ENCODE measurements at regions not wholly inside any gene's neighbourhood (a gene's known extent, or its start where the extent isn't known, plus 50 kb on each side); places are given as distances from the start of the nearest gene placed in this dataset.

- Histone ChIP-seq H3K36me3 (ENCODE audit: control insufficient read depth in 2 of 4, insufficient read depth in 4 of 4, low read length in 3 of 4) (no peaks in the 10 kb centered on the region), H3K4me3 (ENCODE audit: extremely low read depth in 1 of 4, insufficient read depth in 2 of 4, low read depth in 3 of 4, low read length in 4 of 4) (no peak overlapping the region), H3K14ac (ENCODE audit: insufficient read length) (no peak overlapping the region), H3K79me2 (ENCODE audit: control insufficient read depth in 1 of 2, insufficient read depth in 2 of 2, low read length in 2 of 2) (no peaks in the 10 kb centered on the region), H2BK12ac (ENCODE audit: low read depth, low read length) (no peak overlapping the region), H4K8ac (ENCODE audit: extremely low read depth, insufficient read depth, low read length) (no peak overlapping the region), H2BK20ac (ENCODE audit: low read length) (no peak overlapping the region), H3K9ac (replicated peaks in 1 of 4; ENCODE audit: extremely low read depth in 1 of 4, low read depth in 3 of 4, low read length in 3 of 4) (no peak overlapping the region), H3K4me1 (replicated peaks in 1 of 4; ENCODE audit: control insufficient read depth in 3 of 4, insufficient read depth in 4 of 4, low read length in 3 of 4) (no peaks in the 10 kb centered on the region), H2BK15ac (ENCODE audit: low read length) (no peak overlapping the region; the same call in 1 of the 2 replicates), H4K91ac (replicated peaks; ENCODE audit: insufficient read length, low read length) (no peak overlapping the region), H3K27ac (ENCODE audit: low read depth, low read length) (no peak overlapping the region), H2BK120ac (replicated peaks; ENCODE audit: low read depth, low read length) (no peak overlapping the region), H2AK5ac (ENCODE audit: low read depth, low read length) (no peak overlapping the region), H3K4me2 (ENCODE audit: insufficient read depth in 1 of 2, low read depth in 2 of 2, low read length in 2 of 2) (no peak overlapping the region), H3K56ac (replicated peaks; ENCODE audit: insufficient read length, low read depth, low read length) (no peak overlapping the region), H2AFZ (ENCODE audit: low read length) (no peak overlapping the region), H3K4ac (replicated peaks; ENCODE audit: insufficient read length, low read depth, low read length) (no peak overlapping the region), H3K23me2 (ENCODE audit: low read depth, low read length) (no peaks in the 10 kb centered on the region; the same call in 1 of the 2 replicates), H3K23ac (ENCODE audit: insufficient read length) (no peak overlapping the region), H3K79me1 (ENCODE audit: low read depth, low read length) (no peaks in the 10 kb centered on the region), H3K18ac (ENCODE audit: extremely low read depth, low read length) (no peak overlapping the region), H3K27me3 (replicated peaks in 1 of 4; ENCODE audit: control insufficient read depth in 3 of 4, extremely low read depth in 1 of 4, insufficient read depth in 3 of 4, low read length in 3 of 4) (no peaks in the 10 kb centered on the region), H4K5ac (ENCODE audit: insufficient read length, low read depth, low read length) (no peak overlapping the region), H2BK5ac (ENCODE audit: low read depth, low read length) (no peak overlapping the region), H4K20me1 (replicated peaks in 1 of 2; ENCODE audit: control insufficient read depth in 1 of 2, insufficient read depth in 2 of 2, low read length in 2 of 2) (no peaks in the 10 kb centered on the region), H3K9me3 (ENCODE audit: insufficient read depth in 2 of 2, low read depth in 1 of 2, low read length in 1 of 2) (no peaks in the 10 kb centered on the region)
- 79% methylated on average over 3 of the region's 3 CpGs; no CpG with 5 or more reads in 1 of the 2 experiments for WGBS, 2 experiments (ENCODE audit: extremely low coverage in 1 of 2, insufficient coverage in 1 of 2, insufficient read length in 1 of 2, insufficient replicate concordance in 2 of 2, low coverage in 1 of 2, low lambda C conversion rate in 2 of 2, missing lambda C conversion rate in 1 of 2)
- ChIA-PET POLR2A (ENCODE audit: partially characterized antibody) (no interaction called here), CTCF (ENCODE audit: partially characterized antibody) (no interaction called here)
- FAIRE-seq, result no peak
- DNase-seq (ENCODE audit: low read depth in 1 of 2, low spot score in 2 of 2), result no peak
- TF ChIP-seq SRF (IDR thresholded peaks at IDR 0.05; ENCODE audit: low read depth, low read length) (no peak), ATF3 (IDR thresholded peaks at IDR 0.05; ENCODE audit: insufficient read depth, low read depth, low read length) (no peak), RAD21 (IDR thresholded peaks at IDR 0.05 in 1 of 2, conservative IDR thresholded peaks at IDR 0.05 in 1 of 2; ENCODE audit: low read depth in 2 of 2, low read length in 2 of 2) (no peak), MAFK (IDR thresholded peaks at IDR 0.05; ENCODE audit: low read depth, low read length) (no peak), KDM5A (IDR thresholded peaks at IDR 0.05; ENCODE audit: low read length) (no peak), SP4 (IDR thresholded peaks at IDR 0.05; ENCODE audit: low read length) (no peak), HDAC2 (IDR thresholded peaks at IDR 0.05; ENCODE audit: borderline replicate concordance in 1 of 2, low read depth in 2 of 2, low read length in 2 of 2) (no peak), CTCF (IDR thresholded peaks at IDR 0.05; ENCODE audit: control extremely low read depth in 1 of 3, insufficient read depth in 1 of 3, low read depth in 1 of 3, low read length in 3 of 3) (no peak), BRCA1 (IDR thresholded peaks at IDR 0.05; ENCODE audit: low read depth, low read length) (no peak), SIX5 (IDR thresholded peaks at IDR 0.05; ENCODE audit: low read depth, low read length) (no peak)
These were observed 898.8 kb downstream of the NTRK3 start for GRCh38 chr15:87357637-87358313.
